Neural progenitor cell (in vitro differentiated cells): ENCODE measurements at regions not wholly inside any gene's neighbourhood (a gene's known extent, or its start where the extent isn't known, plus 50 kb on each side); places are given as distances from the start of the nearest gene placed in this dataset.
A peak's percentile ranks its signal among the peaks of the same experiment; 100 is the strongest.

Experiments
- DNase-seq: peaks from one replicate; pipeline ENCODE4 v3.0.0-alpha.2; 2016; ENCODE audit warnings: low spot score
- H2AFZ ChIP-seq: fragments of 200-600 bp; sonication (generic); replicated peaks from 2 replicates; pipeline ENCODE4 v1.6.1; 2016; ENCODE audit warnings: antibody characterized with exemption
- H3F3A ChIP-seq: fragments of 200-600 bp; sonication (generic); 2 replicates; pipeline ENCODE4 v1.6.1; 2016; ENCODE audit warnings: antibody characterized with exemption, low read depth
- H3K27ac ChIP-seq: fragments of 200-600 bp; sonication (generic); 2 replicates; pipeline ENCODE4 v1.5.1; 2016; ENCODE audit warnings: mild to moderate bottlenecking
- H3K27me3 ChIP-seq: fragments of 200-600 bp; sonication (generic); 2 replicates; pipeline ENCODE4 v1.6.1; 2016; ENCODE audit warnings: mild to moderate bottlenecking, moderate library complexity
- H3K36me3 ChIP-seq: fragments of 200-600 bp; sonication (generic); 2 replicates; pipeline ENCODE4 v1.5.1; 2016
- H3K4me1 ChIP-seq: fragments of 200-600 bp; sonication (generic); 2 replicates; pipeline ENCODE4 v1.6.1; 2016; ENCODE audit warnings: mixed run types
- H3K4me2 ChIP-seq: fragments of 200-600 bp; sonication (generic); 2 replicates; pipeline ENCODE4 v1.6.1; 2016
- H3K4me3 ChIP-seq: fragments of 200-600 bp; sonication (generic); 2 replicates; pipeline ENCODE4 v1.5.1; 2016
- H3K79me2 ChIP-seq: fragments of 200-600 bp; sonication (generic); 2 replicates; pipeline ENCODE4 v1.6.1; 2016; ENCODE audit warnings: low read depth
- H3K9ac ChIP-seq: fragments of 200-600 bp; sonication (generic); 2 replicates; pipeline ENCODE4 v1.6.1; 2016
- H3K9me3 ChIP-seq: fragments of 200-600 bp; sonication (generic); 2 replicates; pipeline ENCODE4 v1.5.1; 2016; ENCODE audit warnings: low read depth
- H4K20me1 ChIP-seq: fragments of 200-600 bp; sonication (generic); 2 replicates; pipeline ENCODE4 v1.6.1; 2016; ENCODE audit warnings: low read depth
- H3K27ac Mint-ChIP-seq: 3 replicates; pipeline ENCODE4 v1.8.0; 2021; ENCODE audit warnings: mixed read lengths
- H3K27me3 Mint-ChIP-seq: 2 replicates; pipeline ENCODE4 v1.8.0; 2022; ENCODE audit warnings: low read depth, mild to moderate bottlenecking, inconsistent platforms, moderate library complexity, mixed read lengths; ENCODE audit not compliant: insufficient read depth
- H3K36me3 Mint-ChIP-seq: 3 replicates; pipeline ENCODE4 v1.8.0; 2021; ENCODE audit warnings: mixed read lengths
- H3K4me1 Mint-ChIP-seq: 3 replicates; pipeline ENCODE4 v1.8.0; 2021; ENCODE audit warnings: mixed read lengths
- H3K4me3 Mint-ChIP-seq: 3 replicates; pipeline ENCODE4 v1.8.0; 2021; ENCODE audit warnings: mild to moderate bottlenecking, moderate library complexity, mixed read lengths
- H3K9me3 Mint-ChIP-seq: 3 replicates; pipeline ENCODE4 v1.8.0; 2020; ENCODE audit warnings: mixed read lengths
- EZH2 ChIP-seq: fragments of 200-600 bp; sonication (generic); IDR thresholded peaks from 2 replicates; pipeline ENCODE4 v1.6.1; 2017; ENCODE audit warnings: antibody characterized with exemption, mild to moderate bottlenecking, moderate library complexity
- EZH2phosphoT487 ChIP-seq: fragments of 200-600 bp; sonication (generic); IDR thresholded peaks from 2 replicates; pipeline ENCODE4 v1.6.1; 2017; ENCODE audit warnings: antibody characterized with exemption
- TF ChIP-seq, protein P1 (sequence below): fragments of 200-600 bp; sonication (generic); IDR thresholded peaks from 2 replicates; pipeline ENCODE4 v1.5.1; 2017; ENCODE audit warnings: antibody characterized with exemption, mild to moderate bottlenecking

DNA sequence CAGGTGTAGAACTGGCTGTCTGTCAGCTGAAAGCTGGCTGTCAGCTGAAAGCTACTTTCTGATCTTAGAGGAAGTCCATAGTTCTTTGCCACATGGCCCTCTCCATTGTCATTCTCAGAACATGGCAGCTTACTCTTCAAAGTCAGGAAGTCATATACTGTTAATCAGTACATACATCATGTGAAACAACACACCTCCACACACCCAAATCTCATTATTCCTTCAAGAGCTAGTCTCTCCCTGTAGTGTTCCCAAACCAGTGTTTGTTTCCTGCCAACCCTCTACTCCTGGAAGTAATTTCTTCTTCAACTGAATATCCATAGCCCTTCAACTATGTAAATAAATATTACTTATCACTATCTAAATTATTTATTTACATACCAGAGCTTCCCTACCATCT, 58.9 kb downstream of the OR5AK2 start:
- Histone ChIP-seq H3K36me3 (no peaks in the 10 kb centered on the region), H3K9ac (no peak overlapping the region), H3K4me2 (no peak overlapping the region), H3K79me2 (no peaks in the 10 kb centered on the region), H2AFZ (no peak overlapping the region), H3F3A (no peaks in the 10 kb centered on the region), H3K4me3 (no peak overlapping the region), H4K20me1 (no peaks in the 10 kb centered on the region), H3K4me1 (no peaks in the 10 kb centered on the region), H3K27me3 (no peaks in the 10 kb centered on the region), H3K9me3 (no peaks in the 10 kb centered on the region), H3K27ac (no peak overlapping the region)
- Mint-ChIP-seq H3K9me3 (peaks cover 9% of the 10 kb centered on the region), H3K4me1 (no peaks in the 10 kb centered on the region), H3K27me3 (peaks cover 2% of the 10 kb centered on the region), H3K27ac (no peak overlapping the region), H3K4me3 (no peak overlapping the region), H3K36me3 (no peaks in the 10 kb centered on the region)
- TF ChIP-seq EZH2phosphoT487 (no peak), EZH2 (no peak)
- TF ChIP-seq, protein P1, sequence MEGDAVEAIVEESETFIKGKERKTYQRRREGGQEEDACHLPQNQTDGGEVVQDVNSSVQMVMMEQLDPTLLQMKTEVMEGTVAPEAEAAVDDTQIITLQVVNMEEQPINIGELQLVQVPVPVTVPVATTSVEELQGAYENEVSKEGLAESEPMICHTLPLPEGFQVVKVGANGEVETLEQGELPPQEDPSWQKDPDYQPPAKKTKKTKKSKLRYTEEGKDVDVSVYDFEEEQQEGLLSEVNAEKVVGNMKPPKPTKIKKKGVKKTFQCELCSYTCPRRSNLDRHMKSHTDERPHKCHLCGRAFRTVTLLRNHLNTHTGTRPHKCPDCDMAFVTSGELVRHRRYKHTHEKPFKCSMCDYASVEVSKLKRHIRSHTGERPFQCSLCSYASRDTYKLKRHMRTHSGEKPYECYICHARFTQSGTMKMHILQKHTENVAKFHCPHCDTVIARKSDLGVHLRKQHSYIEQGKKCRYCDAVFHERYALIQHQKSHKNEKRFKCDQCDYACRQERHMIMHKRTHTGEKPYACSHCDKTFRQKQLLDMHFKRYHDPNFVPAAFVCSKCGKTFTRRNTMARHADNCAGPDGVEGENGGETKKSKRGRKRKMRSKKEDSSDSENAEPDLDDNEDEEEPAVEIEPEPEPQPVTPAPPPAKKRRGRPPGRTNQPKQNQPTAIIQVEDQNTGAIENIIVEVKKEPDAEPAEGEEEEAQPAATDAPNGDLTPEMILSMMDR, result no peak
- no peak for DNase-seq

DNA sequence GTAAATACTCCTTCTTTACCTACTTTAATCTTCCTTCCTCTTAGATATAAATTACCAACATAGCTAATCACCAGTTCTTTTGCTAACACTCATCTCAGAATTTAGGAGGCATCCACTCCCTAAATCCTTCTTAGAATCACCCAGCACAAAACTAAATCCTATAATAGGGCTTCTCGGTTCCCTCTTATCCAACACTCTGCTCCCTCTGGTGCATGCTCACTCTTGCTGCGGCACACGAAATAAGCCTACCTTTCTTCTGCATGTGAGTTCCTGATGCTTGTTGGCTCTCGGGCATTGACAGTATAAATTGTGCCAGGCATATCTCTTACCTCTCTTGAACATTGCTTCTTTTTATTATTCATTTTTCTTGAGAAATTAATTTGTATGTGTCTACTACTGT, 61.0 kb downstream of the OR5AK2 start:
- DNase-seq, result peak; percentile 33
- Mint-ChIP-seq H3K27me3 (peaks cover 2% of the 10 kb centered on the region), H3K4me1 (no peaks in the 10 kb centered on the region), H3K36me3 (no peaks in the 10 kb centered on the region), H3K27ac (no peak overlapping the region), H3K9me3 (peaks cover 7% of the 10 kb centered on the region), H3K4me3 (no peak overlapping the region)
- Histone ChIP-seq H3K4me3 (no peak overlapping the region), H3K36me3 (no peaks in the 10 kb centered on the region), H3K4me2 (no peak overlapping the region), H3K4me1 (no peaks in the 10 kb centered on the region), H3K9ac (no peak overlapping the region), H4K20me1 (no peaks in the 10 kb centered on the region), H3K9me3 (no peaks in the 10 kb centered on the region), H3K27me3 (no peaks in the 10 kb centered on the region), H3K27ac (no peak overlapping the region), H2AFZ (no peak overlapping the region), H3K79me2 (no peaks in the 10 kb centered on the region), H3F3A (no peaks in the 10 kb centered on the region)
- TF ChIP-seq, protein P1, result no peak
- TF ChIP-seq EZH2phosphoT487, result no peak
- no peak for TF ChIP-seq EZH2

DNA sequence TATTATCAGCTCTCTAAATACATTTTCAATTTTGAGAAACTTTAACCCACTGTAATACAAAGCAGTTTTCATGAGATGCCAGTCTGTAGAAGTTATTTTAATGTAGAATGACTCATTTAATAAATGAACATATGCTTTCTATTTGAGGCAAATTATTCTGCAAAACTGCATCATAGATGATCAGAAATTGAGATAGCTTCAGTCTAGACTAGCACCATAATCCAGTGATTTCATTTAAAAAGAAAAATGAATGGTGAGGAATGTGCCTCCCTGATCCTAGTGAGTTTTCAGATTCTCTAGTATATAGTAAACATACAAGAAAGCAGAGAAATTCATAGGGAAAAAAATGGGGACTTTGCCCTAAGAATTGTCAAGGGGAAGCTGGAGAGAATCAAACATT, 66.1 kb downstream of the OR5AK2 start:
- TF ChIP-seq EZH2phosphoT487 (no peak), EZH2 (no peak)
- TF ChIP-seq, protein P1, result no peak
- H3K9me3 ChIP-seq, result no peaks in the 10 kb centered on the region
- H3K4me3 ChIP-seq, result no peak overlapping the region
- no peaks in the 10 kb centered on the region for H4K20me1 ChIP-seq
- H3K4me2 ChIP-seq, result no peak overlapping the region
- H3K9ac ChIP-seq, result no peak overlapping the region
- no peaks in the 10 kb centered on the region for H3K4me1 ChIP-seq
- no peaks in the 10 kb centered on the region for H3K27me3 ChIP-seq
- no peaks in the 10 kb centered on the region for H3K36me3 Mint-ChIP-seq
- no peak for DNase-seq
- no peak overlapping the region for H3K4me3 Mint-ChIP-seq
- no peaks in the 10 kb centered on the region for H3K79me2 ChIP-seq
- no peak overlapping the region for H3K27ac Mint-ChIP-seq
- peaks cover 3% of the 10 kb centered on the region for H3K9me3 Mint-ChIP-seq
- H3F3A ChIP-seq, result no peaks in the 10 kb centered on the region
- no peaks in the 10 kb centered on the region for H3K36me3 ChIP-seq
- no peaks in the 10 kb centered on the region for H3K4me1 Mint-ChIP-seq
- H3K27me3 Mint-ChIP-seq, result peaks cover 2% of the 10 kb centered on the region
- no peak overlapping the region for H2AFZ ChIP-seq
- H3K27ac ChIP-seq, result no peak overlapping the region

DNA sequence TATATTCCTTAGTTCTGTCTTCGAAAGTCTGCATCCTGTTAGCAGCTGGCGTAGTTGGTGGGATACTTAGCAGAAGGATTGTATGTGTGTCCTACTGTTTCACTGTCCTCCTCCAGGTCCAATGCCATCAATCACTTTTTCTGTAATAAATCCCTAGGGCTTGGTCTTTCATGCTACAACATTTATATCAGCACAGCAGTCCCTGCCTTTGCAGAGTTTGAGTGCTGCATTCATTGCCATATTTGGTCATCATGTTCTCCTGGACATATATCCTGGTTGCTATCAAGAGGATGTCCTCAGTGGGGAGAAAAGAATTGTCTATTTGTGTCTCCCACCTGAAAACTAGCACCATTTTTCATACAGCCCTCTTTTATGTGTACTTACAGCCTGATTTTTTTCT, 67.0 kb downstream of the OR5AK2 start:
- no peaks in the 10 kb centered on the region for H3F3A ChIP-seq
- H3K4me3 ChIP-seq, result no peak overlapping the region
- peaks cover 3% of the 10 kb centered on the region for H3K9me3 Mint-ChIP-seq
- H3K4me2 ChIP-seq, result no peak overlapping the region
- H3K79me2 ChIP-seq, result no peaks in the 10 kb centered on the region
- no peak overlapping the region for H3K27ac Mint-ChIP-seq
- H3K27me3 Mint-ChIP-seq, result peaks cover 2% of the 10 kb centered on the region
- no peak for DNase-seq
- H3K9ac ChIP-seq, result no peak overlapping the region
- no peaks in the 10 kb centered on the region for H3K4me1 ChIP-seq
- H3K4me3 Mint-ChIP-seq, result no peak overlapping the region
- no peaks in the 10 kb centered on the region for H4K20me1 ChIP-seq
- H3K27me3 ChIP-seq, result no peaks in the 10 kb centered on the region
- H3K27ac ChIP-seq, result no peak overlapping the region
- H3K36me3 Mint-ChIP-seq, result no peaks in the 10 kb centered on the region
- no peaks in the 10 kb centered on the region for H3K4me1 Mint-ChIP-seq
- TF ChIP-seq EZH2phosphoT487 (no peak), EZH2 (no peak)
- TF ChIP-seq, protein P1, result no peak
- H3K36me3 ChIP-seq, result no peaks in the 10 kb centered on the region
- no peak overlapping the region for H2AFZ ChIP-seq
- no peaks in the 10 kb centered on the region for H3K9me3 ChIP-seq
